ENCODE measurements at regions not wholly inside any gene's neighbourhood (a gene's known extent, or its start where the extent isn't known, plus 50 kb on each side); places are given as distances from the start of the nearest gene placed in this dataset.

DNA sequence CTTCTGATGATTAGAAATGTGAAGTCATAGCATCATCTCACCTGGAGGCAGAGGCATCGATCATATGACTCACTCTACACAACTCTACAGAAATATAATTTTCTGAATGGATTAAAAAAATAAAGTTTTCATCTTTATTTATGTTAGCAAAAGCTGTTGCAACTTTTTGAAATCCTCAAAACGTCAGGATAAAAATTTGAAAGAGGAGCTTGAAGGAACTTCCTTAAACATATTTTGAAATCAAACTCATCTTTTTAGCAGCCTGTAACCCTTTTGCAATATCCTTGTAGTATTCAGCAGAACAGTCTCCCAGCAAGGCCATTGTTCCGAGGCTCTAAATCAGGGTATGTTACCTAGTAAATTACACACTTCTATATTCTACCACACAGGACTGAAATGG is 985.4 kb downstream of the PLOD2 start:
- TF ChIP-seq, protein P1, sequence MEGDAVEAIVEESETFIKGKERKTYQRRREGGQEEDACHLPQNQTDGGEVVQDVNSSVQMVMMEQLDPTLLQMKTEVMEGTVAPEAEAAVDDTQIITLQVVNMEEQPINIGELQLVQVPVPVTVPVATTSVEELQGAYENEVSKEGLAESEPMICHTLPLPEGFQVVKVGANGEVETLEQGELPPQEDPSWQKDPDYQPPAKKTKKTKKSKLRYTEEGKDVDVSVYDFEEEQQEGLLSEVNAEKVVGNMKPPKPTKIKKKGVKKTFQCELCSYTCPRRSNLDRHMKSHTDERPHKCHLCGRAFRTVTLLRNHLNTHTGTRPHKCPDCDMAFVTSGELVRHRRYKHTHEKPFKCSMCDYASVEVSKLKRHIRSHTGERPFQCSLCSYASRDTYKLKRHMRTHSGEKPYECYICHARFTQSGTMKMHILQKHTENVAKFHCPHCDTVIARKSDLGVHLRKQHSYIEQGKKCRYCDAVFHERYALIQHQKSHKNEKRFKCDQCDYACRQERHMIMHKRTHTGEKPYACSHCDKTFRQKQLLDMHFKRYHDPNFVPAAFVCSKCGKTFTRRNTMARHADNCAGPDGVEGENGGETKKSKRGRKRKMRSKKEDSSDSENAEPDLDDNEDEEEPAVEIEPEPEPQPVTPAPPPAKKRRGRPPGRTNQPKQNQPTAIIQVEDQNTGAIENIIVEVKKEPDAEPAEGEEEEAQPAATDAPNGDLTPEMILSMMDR (IDR thresholded peaks at IDR 0.05), result no peak
- H3K4me3 ChIP-seq, result no peak overlapping the region
- intact Hi-C loops (cut with DNase I), result no loop called here
- no peaks in the 10 kb centered on the region for H3K27me3 ChIP-seq
- no peaks in the 10 kb centered on the region for H3K36me3 ChIP-seq
- no peak overlapping the region for H3K27ac ChIP-seq
- H3K4me1 ChIP-seq, result no peaks in the 10 kb centered on the region
- no peak for DNase-seq (ENCODE audit: low spot score in 2 of 2)
- no peaks in the 10 kb centered on the region for H3K9me3 ChIP-seq

DNA sequence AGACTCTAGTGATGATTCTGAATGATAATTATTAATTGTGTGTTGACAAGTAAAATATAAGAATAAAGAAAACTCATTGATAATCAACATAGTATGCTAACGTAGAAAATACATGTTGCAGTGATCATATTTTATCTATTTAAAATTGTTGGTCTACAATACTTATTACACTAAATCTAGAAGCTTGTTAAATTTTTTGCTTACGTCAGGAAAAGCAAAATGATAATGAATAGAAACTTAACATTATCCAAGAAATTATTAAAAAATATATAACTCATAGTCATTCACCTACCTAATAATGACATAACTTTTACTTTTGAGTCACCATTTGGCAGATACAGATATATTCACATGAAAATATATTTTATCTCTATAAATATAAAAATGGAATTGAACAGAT is 984.1 kb downstream of the PLOD2 start:
- DNase-seq (ENCODE audit: low spot score in 2 of 2), result no peak
- Histone ChIP-seq H3K27ac (no peak overlapping the region), H3K27me3 (no peaks in the 10 kb centered on the region), H3K4me1 (no peaks in the 10 kb centered on the region), H3K4me3 (no peak overlapping the region), H3K9me3 (no peaks in the 10 kb centered on the region), H3K36me3 (no peaks in the 10 kb centered on the region)
- TF ChIP-seq, protein P1 (IDR thresholded peaks at IDR 0.05), result no peak
- intact Hi-C loops (cut with DNase I), result no loop called here

DNA sequence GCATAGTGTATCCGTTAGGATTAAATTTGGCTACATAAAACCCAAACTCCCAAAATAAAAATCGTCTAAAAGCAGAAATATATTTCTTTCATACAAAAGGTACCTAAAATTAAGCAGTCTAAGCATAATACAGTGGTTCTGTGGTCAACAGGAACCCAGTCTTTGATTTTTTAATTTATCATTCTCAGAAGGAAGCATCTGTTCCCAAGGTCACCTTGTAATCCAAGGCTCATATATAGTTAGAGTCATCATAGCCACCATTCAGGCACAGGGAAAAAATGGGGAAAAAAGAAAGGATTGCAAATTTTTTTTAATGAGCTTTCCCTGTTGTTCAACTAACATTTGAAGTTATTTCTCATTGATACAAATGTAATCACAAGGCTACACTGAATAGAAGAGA is 983.2 kb downstream of the PLOD2 start:
- no peaks in the 10 kb centered on the region for H3K4me1 ChIP-seq
- H3K4me3 ChIP-seq, result no peak overlapping the region
- H3K36me3 ChIP-seq, result no peaks in the 10 kb centered on the region
- H3K27me3 ChIP-seq, result no peaks in the 10 kb centered on the region
- no peak overlapping the region for H3K27ac ChIP-seq
- no peaks in the 10 kb centered on the region for H3K9me3 ChIP-seq
- intact Hi-C loops (cut with DNase I), result no loop called here
- no peak for DNase-seq (ENCODE audit: low spot score in 2 of 2)
- TF ChIP-seq, protein P1 (IDR thresholded peaks at IDR 0.05), result no peak

DNA sequence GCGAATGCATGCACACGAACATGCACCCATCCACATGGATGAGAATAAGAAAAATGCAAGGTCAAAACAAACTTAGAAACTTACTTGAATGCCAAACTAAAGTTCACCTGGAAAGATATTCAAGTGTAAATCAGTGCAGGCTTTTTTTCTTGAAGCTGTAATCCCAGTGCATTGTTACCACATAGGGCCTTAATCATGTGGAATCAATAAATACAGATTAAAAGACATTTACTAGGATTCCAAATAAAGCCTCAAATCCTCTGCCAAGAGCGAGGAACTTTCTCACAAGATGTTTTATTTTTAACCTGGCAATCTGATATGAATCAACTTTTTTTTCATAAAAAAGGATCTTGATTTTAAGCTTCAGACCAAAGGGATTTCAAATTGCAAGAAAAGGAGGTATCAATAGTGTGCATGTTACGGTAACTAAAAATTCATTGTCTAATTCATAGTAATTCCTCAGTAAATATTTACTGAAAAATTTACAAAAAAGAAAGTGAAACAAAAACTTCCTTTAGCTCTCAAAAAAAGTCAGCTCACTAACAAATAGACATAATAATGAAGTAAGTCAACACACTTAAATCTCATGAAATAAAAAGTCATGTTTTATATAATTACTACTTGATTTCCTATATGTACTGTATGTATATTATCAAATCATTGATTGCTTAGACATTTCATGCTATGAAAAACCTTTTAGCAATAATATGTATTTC is 978.6 kb downstream of the PLOD2 start:
- H3K9me3 ChIP-seq, result no peaks in the 10 kb centered on the region
- H3K27ac ChIP-seq, result no peak overlapping the region
- DNase-seq (ENCODE audit: low spot score in 2 of 2), result no peak
- H3K4me1 ChIP-seq, result no peaks in the 10 kb centered on the region
- intact Hi-C loops (cut with DNase I), result no loop called here
- no peaks in the 10 kb centered on the region for H3K36me3 ChIP-seq
- H3K27me3 ChIP-seq, result no peaks in the 10 kb centered on the region
- TF ChIP-seq, protein P1 (IDR thresholded peaks at IDR 0.05), result no peak
- H3K4me3 ChIP-seq, result peak overlapping the region; percentile 6 to 14

DNA sequence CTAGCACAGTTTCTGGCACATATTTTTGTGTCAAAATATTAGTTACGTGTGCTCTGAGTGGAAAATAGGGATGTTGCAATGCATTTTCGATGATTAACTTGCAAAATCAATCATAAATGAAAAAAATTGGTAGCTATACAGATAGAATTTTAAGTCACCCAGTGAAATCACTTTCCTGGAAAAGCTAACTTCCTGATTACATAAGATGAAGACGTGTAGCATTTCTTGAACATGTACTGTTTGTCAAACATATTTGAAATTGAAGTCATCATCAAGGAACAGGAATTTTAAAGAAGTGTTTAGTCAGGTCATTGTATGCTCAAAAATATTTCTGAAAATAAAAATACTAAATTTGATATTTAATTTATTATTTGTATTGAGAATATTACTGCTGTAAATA is 977.7 kb downstream of the PLOD2 start:
- H3K27me3 ChIP-seq, result no peaks in the 10 kb centered on the region
- no peaks in the 10 kb centered on the region for H3K36me3 ChIP-seq
- TF ChIP-seq, protein P1 (IDR thresholded peaks at IDR 0.05), result no peak
- no peak for DNase-seq (ENCODE audit: low spot score in 2 of 2)
- no peak overlapping the region for H3K27ac ChIP-seq
- no peaks in the 10 kb centered on the region for H3K4me1 ChIP-seq
- no peak overlapping the region for H3K4me3 ChIP-seq
- H3K9me3 ChIP-seq, result no peaks in the 10 kb centered on the region
- intact Hi-C loops (cut with DNase I), result no loop called here
